ENCODE measurements at regions not wholly inside any gene's neighbourhood (a gene's known extent, or its start where the extent isn't known, plus 50 kb on each side); places are given as distances from the start of the nearest gene placed in this dataset.

- Histone ChIP-seq H3K27me3 (no peaks in the 10 kb centered on the region), H3K4me3 (no peak overlapping the region), H3K27ac (no peak overlapping the region), H3K36me3 (replicated peaks in 1 of 2; ENCODE audit: insufficient read depth in 1 of 2, low read depth in 2 of 2) (no peaks in the 10 kb centered on the region), H3K9me3 (no peaks in the 10 kb centered on the region), H3K4me1 (no peaks in the 10 kb centered on the region)
- intact Hi-C loops (cut with DNase I) = no loop called here
- 24 to 42% methylated on average over 1 of the region's 1 CpG for WGBS, 2 donors
- DNase-seq (no peak), ATAC-seq (no peak)
- no peak for TF ChIP-seq CTCF (IDR thresholded peaks at IDR 0.05)
- TF ChIP-seq POLR2A (IDR thresholded peaks at IDR 0.05) = no peak
Observed at GRCh38 chr16:6946802-6947201, 385.8 kb upstream of the RBFOX1 start.

GRCh38 chr16:6946106-6946505 is 386.5 kb upstream of the RBFOX1 start:
- no peaks in the 10 kb centered on the region for H3K9me3 ChIP-seq
- TF ChIP-seq CTCF (IDR thresholded peaks at IDR 0.05) (no peak), POLR2A (IDR thresholded peaks at IDR 0.05) (no peak)
- H3K27me3 ChIP-seq = no peaks in the 10 kb centered on the region
- DNase-seq (no peak), ATAC-seq (no peak)
- no peak overlapping the region for H3K4me3 ChIP-seq
- no peaks in the 10 kb centered on the region for H3K36me3 ChIP-seq (replicated peaks in 1 of 2; ENCODE audit: insufficient read depth in 1 of 2, low read depth in 2 of 2)
- no peaks in the 10 kb centered on the region for H3K4me1 ChIP-seq
- 89 to 90% methylated on average over 1 of the region's 1 CpG for WGBS, 2 donors
- H3K27ac ChIP-seq = no peak overlapping the region
- intact Hi-C loops (cut with DNase I) = no loop called here

- Histone ChIP-seq H3K4me3 (no peak overlapping the region), H3K9me3 (no peaks in the 10 kb centered on the region), H3K4me1 (no peaks in the 10 kb centered on the region), H3K27ac (no peak overlapping the region), H3K27me3 (no peaks in the 10 kb centered on the region), H3K36me3 (replicated peaks in 1 of 2; ENCODE audit: insufficient read depth in 1 of 2, low read depth in 2 of 2) (no peaks in the 10 kb centered on the region)
- DNase-seq (no peak), ATAC-seq (no peak)
- WGBS, 2 donors = 64 to 66% methylated on average over 3 to 5 of the region's 5 CpGs
- intact Hi-C loops (cut with DNase I) = no loop called here
- TF ChIP-seq POLR2A (IDR thresholded peaks at IDR 0.05) = no peak
- TF ChIP-seq CTCF (IDR thresholded peaks at IDR 0.05) = no peak
Observed at GRCh38 chr16:6940968-6941367, 391.7 kb upstream of the RBFOX1 start.

- Histone ChIP-seq H3K9me3 (no peaks in the 10 kb centered on the region), H3K27ac (no peak overlapping the region), H3K27me3 (no peaks in the 10 kb centered on the region), H3K4me3 (no peak overlapping the region), H3K4me1 (no peaks in the 10 kb centered on the region), H3K36me3 (replicated peaks in 1 of 2; ENCODE audit: insufficient read depth in 1 of 2, low read depth in 2 of 2) (no peaks in the 10 kb centered on the region)
- ATAC-seq (no peak), DNase-seq (no peak)
- 63 to 69% methylated on average over 5 of the region's 5 CpGs for WGBS, 2 donors
- TF ChIP-seq CTCF (IDR thresholded peaks at IDR 0.05) (no peak), POLR2A (IDR thresholded peaks at IDR 0.05) (no peak)
- intact Hi-C loops (cut with DNase I) = no loop called here
Observed at GRCh38 chr16:6937641-6938040, 395.0 kb upstream of the RBFOX1 start.

GRCh38 chr16:6932871-6933385 is 399.7 kb upstream of the RBFOX1 start:
- H3K27me3 ChIP-seq = no peaks in the 10 kb centered on the region
- 78 to 86% methylated on average over 5 of the region's 5 CpGs for WGBS, 2 donors
- no peaks in the 10 kb centered on the region for H3K9me3 ChIP-seq
- H3K36me3 ChIP-seq (replicated peaks in 1 of 2; ENCODE audit: insufficient read depth in 1 of 2, low read depth in 2 of 2) = no peaks in the 10 kb centered on the region
- intact Hi-C loops (cut with DNase I) = no loop called here
- H3K4me3 ChIP-seq = no peak overlapping the region
- no peak overlapping the region for H3K27ac ChIP-seq
- no peak for ATAC-seq
- TF ChIP-seq CTCF (IDR thresholded peaks at IDR 0.05) (no peak), POLR2A (IDR thresholded peaks at IDR 0.05) (no peak)
- no peaks in the 10 kb centered on the region for H3K4me1 ChIP-seq
- DNase-seq = no peak
